Panc1 (cell line): ENCODE measurements at regions not wholly inside any gene's neighbourhood (a gene's known extent, or its start where the extent isn't known, plus 50 kb on each side); places are given as distances from the start of the nearest gene placed in this dataset.

Experiments
- ATAC-seq: fragments of 200-7000 bp; cut with Tn5 transposase; 2 replicates; pipeline ENCODE4 v1.9.1; 2020; ENCODE audit warnings: mild to moderate bottlenecking, moderate library complexity
- BruUV-seq: library from RNA; stranded (reverse); fragments of 400-500 nt; replicated peaks from 2 replicates; lab custom pipeline; 2021; lab: Mats Ljungman, UMichigan
- CTCF ChIA-PET: fragments of 300-600 bp; sonication (Branson Sonifier 250); formaldehyde crosslinking; loops from one replicate; lab custom pipeline; 2022; ENCODE audit warnings: antibody characterized with exemption; lab: Charles Lee
- POLR2A ChIA-PET: fragments of 300-600 bp; sonication (Branson Sonifier 250); formaldehyde crosslinking; loops from one replicate; lab custom pipeline; 2022; ENCODE audit warnings: antibody characterized with exemption; lab: Charles Lee
- DNase-seq: peaks from one replicate; pipeline ENCODE4 v3.0.0-alpha.2; 2010; ENCODE audit warnings: low read depth, low spot score
- H3K27ac ChIP-seq: 2 replicates; pipeline ENCODE4 v1.5.1; 2011; ENCODE audit warnings: mild to moderate bottlenecking, low read length, inconsistent platforms
- H3K27me3 ChIP-seq: fragments of 200-500 bp; sonication (Bioruptor generic); 2 replicates; pipeline ENCODE4 v1.6.0; 2014; ENCODE audit warnings: low read length, inconsistent platforms; ENCODE audit not compliant: control insufficient read depth, insufficient read depth
- H3K36me3 ChIP-seq: fragments of 200-500 bp; sonication (Bioruptor generic); 2 replicates; pipeline ENCODE4 v1.5.1; 2014; ENCODE audit warnings: inconsistent platforms, mild to moderate bottlenecking, low read length, moderate library complexity; ENCODE audit not compliant: control insufficient read depth, insufficient read depth
- H3K4me1 ChIP-seq: 2 replicates; pipeline ENCODE4 v1.5.1; 2011; ENCODE audit warnings: inconsistent platforms, mild to moderate bottlenecking, low read length, moderate library complexity; ENCODE audit not compliant: control insufficient read depth, insufficient read depth
- H3K4me3 ChIP-seq, 2 experiments: 2 replicates each; pipeline ENCODE4 v1.5.1; 2011 to 2012; ENCODE audit warnings: low read depth in 2 of 2, low read length in 2 of 2, mild to moderate bottlenecking in 2 of 2, inconsistent platforms in 1 of 2, moderate library complexity in 1 of 2
- H3K9me3 ChIP-seq: fragments of 200-500 bp; sonication (Bioruptor generic); 2 replicates; pipeline ENCODE4 v1.5.1; 2014; ENCODE audit warnings: low read depth, mild to moderate bottlenecking, inconsistent platforms, low read length, moderate library complexity; ENCODE audit not compliant: control insufficient read depth, insufficient read depth
- POLR2AphosphoS5 ChIP-seq: IDR thresholded peaks from 2 replicates; pipeline ENCODE4 v1.6.1; 2012; ENCODE audit warnings: mild to moderate bottlenecking, low read depth, low read length, moderate library complexity
- SIN3A ChIP-seq: IDR thresholded peaks from 2 replicates; pipeline ENCODE4 v1.6.1; 2012; ENCODE audit warnings: low read depth, mild to moderate bottlenecking, low read length, moderate library complexity, borderline replicate concordance; ENCODE audit not compliant: insufficient read depth
- TCF7L2 ChIP-seq: IDR thresholded peaks from 2 replicates; pipeline ENCODE4 v1.6.1; 2011; ENCODE audit warnings: mild to moderate bottlenecking, low read depth, low read length, inconsistent platforms
- in situ Hi-C: cut with HindIII; loops from 2 replicates; pipeline ENCODE4 v1.10.0; 2016; ENCODE audit warnings: low sequenced_read_pairs, low pct_unique_long_range_greater_than_20kb
- intact Hi-C: fragments of 100-400 bp; cut with micrococcal nuclease; formaldehyde crosslinking; loops from one replicate; pipeline ENCODE4 v1.10.0; 2022; ENCODE audit not compliant: unreplicated experiment
- TF ChIP-seq, protein P1 (sequence below), 2 experiments: IDR thresholded peaks; 2 replicates each; pipeline ENCODE4 v1.6.1; 2011 to 2012; ENCODE audit warnings: low read depth in 2 of 2, control low read depth in 1 of 2, low read length in 1 of 2, mild to moderate bottlenecking in 1 of 2, moderate library complexity in 1 of 2; ENCODE audit not compliant: insufficient read depth in 1 of 2
- TF ChIP-seq, protein P2 (sequence below): fragments of 450-650 bp; IDR thresholded peaks from 2 replicates; pipeline ENCODE4 v1.5.1; 2017; ENCODE audit warnings: mild to moderate bottlenecking

DNA sequence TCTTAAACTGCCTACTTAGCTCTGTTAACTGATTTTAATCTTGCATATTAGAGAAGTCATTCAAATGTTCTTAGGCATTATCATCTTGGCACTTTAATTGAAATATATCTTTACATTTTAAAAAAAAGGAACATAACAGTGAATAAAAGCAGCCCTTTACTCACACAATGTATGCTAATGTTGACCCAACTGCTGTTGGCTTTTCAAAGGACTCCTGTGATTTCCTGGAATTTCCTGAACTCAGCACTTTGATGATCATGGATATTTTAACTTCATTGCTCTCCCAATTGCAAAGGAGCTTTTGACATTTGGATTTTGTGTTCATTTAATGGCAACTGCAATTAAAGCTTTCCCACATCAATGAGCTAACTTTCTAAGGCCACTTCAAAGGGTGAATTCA, 1230.3 kb downstream of the DIAPH3 start:
- ChIA-PET POLR2A (no interaction called here), CTCF (no interaction called here)
- DNase-seq (no peak), ATAC-seq (no peak)
- TF ChIP-seq, protein P1, sequence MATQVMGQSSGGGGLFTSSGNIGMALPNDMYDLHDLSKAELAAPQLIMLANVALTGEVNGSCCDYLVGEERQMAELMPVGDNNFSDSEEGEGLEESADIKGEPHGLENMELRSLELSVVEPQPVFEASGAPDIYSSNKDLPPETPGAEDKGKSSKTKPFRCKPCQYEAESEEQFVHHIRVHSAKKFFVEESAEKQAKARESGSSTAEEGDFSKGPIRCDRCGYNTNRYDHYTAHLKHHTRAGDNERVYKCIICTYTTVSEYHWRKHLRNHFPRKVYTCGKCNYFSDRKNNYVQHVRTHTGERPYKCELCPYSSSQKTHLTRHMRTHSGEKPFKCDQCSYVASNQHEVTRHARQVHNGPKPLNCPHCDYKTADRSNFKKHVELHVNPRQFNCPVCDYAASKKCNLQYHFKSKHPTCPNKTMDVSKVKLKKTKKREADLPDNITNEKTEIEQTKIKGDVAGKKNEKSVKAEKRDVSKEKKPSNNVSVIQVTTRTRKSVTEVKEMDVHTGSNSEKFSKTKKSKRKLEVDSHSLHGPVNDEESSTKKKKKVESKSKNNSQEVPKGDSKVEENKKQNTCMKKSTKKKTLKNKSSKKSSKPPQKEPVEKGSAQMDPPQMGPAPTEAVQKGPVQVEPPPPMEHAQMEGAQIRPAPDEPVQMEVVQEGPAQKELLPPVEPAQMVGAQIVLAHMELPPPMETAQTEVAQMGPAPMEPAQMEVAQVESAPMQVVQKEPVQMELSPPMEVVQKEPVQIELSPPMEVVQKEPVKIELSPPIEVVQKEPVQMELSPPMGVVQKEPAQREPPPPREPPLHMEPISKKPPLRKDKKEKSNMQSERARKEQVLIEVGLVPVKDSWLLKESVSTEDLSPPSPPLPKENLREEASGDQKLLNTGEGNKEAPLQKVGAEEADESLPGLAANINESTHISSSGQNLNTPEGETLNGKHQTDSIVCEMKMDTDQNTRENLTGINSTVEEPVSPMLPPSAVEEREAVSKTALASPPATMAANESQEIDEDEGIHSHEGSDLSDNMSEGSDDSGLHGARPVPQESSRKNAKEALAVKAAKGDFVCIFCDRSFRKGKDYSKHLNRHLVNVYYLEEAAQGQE (IDR thresholded peaks at IDR 0.05; ENCODE audit: insufficient read depth in 1 of 2, low read depth in 2 of 2, low read length in 1 of 2) = no peak
- TF ChIP-seq, protein P2, sequence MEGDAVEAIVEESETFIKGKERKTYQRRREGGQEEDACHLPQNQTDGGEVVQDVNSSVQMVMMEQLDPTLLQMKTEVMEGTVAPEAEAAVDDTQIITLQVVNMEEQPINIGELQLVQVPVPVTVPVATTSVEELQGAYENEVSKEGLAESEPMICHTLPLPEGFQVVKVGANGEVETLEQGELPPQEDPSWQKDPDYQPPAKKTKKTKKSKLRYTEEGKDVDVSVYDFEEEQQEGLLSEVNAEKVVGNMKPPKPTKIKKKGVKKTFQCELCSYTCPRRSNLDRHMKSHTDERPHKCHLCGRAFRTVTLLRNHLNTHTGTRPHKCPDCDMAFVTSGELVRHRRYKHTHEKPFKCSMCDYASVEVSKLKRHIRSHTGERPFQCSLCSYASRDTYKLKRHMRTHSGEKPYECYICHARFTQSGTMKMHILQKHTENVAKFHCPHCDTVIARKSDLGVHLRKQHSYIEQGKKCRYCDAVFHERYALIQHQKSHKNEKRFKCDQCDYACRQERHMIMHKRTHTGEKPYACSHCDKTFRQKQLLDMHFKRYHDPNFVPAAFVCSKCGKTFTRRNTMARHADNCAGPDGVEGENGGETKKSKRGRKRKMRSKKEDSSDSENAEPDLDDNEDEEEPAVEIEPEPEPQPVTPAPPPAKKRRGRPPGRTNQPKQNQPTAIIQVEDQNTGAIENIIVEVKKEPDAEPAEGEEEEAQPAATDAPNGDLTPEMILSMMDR = no peak
- H3K9me3 ChIP-seq = no peaks in the 10 kb centered on the region
- in situ Hi-C loops (no loop called here), intact Hi-C loops (no loop called here)
- H3K36me3 ChIP-seq = no peaks in the 10 kb centered on the region
- BruUV-seq = no TSS peak
- no peak overlapping the region for H3K4me3 ChIP-seq
- H3K4me1 ChIP-seq = no peaks in the 10 kb centered on the region
- no peak overlapping the region for H3K27ac ChIP-seq
- no peaks in the 10 kb centered on the region for H3K27me3 ChIP-seq

DNA sequence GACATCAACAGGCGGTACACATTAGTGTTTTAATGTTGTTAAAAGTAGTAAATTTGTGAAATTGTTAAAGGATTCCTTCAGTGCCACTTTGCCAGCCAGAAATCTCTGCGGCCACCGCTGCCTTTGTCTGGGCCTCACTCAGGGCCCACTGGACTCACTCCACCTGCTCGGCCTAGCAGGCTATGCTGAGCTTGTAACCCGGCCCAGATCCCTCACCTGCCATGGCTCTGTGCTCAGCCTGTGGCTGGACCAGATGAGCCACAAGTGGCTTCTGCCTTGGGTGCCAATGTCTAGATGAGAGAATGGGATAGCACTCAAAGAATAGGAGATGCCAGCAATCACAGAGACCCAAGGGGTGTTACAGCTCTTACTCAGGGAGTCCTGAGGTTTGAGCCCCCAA, 1228.0 kb downstream of the DIAPH3 start:
- Histone ChIP-seq H3K27ac (no peak overlapping the region), H3K4me1 (no peaks in the 10 kb centered on the region), H3K27me3 (no peaks in the 10 kb centered on the region), H3K9me3 (no peaks in the 10 kb centered on the region), H3K36me3 (no peaks in the 10 kb centered on the region), H3K4me3 (no peak overlapping the region)
- no peak for ATAC-seq
- in situ Hi-C loops = no loop called here
- CTCF ChIA-PET = no interaction called here
- TF ChIP-seq POLR2AphosphoS5 (no peak), SIN3A (no peak), TCF7L2 (no peak)
- no TSS peak for BruUV-seq
- POLR2A ChIA-PET = no interaction called here
- intact Hi-C loops = no loop called here
- no peak for DNase-seq

DNA sequence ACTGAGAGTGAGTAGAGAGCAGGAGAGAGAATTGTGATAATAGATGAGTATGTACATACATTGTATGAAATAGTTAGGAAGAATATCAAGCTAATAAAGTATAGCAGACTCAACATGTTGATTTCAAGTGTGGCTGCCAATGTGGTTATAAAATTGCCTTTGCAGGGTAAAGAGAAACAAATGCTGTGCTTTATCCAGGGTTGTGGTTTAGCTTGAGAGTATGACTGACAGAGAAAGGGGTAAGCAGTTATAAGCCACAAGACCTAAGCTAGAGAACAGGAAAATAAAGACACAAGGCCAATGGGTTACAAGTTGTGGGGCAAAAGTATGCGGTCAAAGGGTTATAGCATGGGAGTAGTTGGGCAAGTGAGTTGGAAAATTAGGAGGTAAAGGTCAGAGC, 1217.5 kb downstream of the DIAPH3 start:
- Histone ChIP-seq H3K27ac (no peak overlapping the region), H3K27me3 (no peaks in the 10 kb centered on the region), H3K9me3 (no peaks in the 10 kb centered on the region), H3K4me1 (no peaks in the 10 kb centered on the region), H3K36me3 (no peaks in the 10 kb centered on the region), H3K4me3 (no peak overlapping the region)
- ChIA-PET POLR2A (no interaction called here), CTCF (no interaction called here)
- ATAC-seq (no peak), DNase-seq (no peak)
- BruUV-seq = no TSS peak
- in situ Hi-C loops = no loop called here
- no peak for TF ChIP-seq POLR2AphosphoS5
- TF ChIP-seq, protein P2 = no peak
- TF ChIP-seq SIN3A = no peak
- TF ChIP-seq, protein P1 (IDR thresholded peaks at IDR 0.05; ENCODE audit: insufficient read depth in 1 of 2, low read depth in 2 of 2, low read length in 1 of 2) = no peak
- TF ChIP-seq TCF7L2 = no peak
- intact Hi-C loops = no loop called here
